GM12864 (cell line): ENCODE measurements at regions not wholly inside any gene's neighbourhood (a gene's known extent, or its start where the extent isn't known, plus 50 kb on each side); places are given as distances from the start of the nearest gene placed in this dataset.

Experiments used
- DNase-seq: peaks from one replicate; pipeline ENCODE4 v3.0.0-alpha.2; 2011; ENCODE audit warnings: low read depth
- H3K4me3 ChIP-seq: 2 replicates; pipeline ENCODE4 v1.5.1; 2011; ENCODE audit warnings: mild to moderate bottlenecking, low read depth, low read length, control low read depth
- TF ChIP-seq, protein P1 (sequence below): IDR thresholded peaks from 2 replicates; pipeline ENCODE4 v1.5.1; 2011; ENCODE audit warnings: low read depth, mild to moderate bottlenecking, moderate library complexity, low read length, control low read depth, inconsistent platforms; ENCODE audit errors: missing control alignments

DNA sequence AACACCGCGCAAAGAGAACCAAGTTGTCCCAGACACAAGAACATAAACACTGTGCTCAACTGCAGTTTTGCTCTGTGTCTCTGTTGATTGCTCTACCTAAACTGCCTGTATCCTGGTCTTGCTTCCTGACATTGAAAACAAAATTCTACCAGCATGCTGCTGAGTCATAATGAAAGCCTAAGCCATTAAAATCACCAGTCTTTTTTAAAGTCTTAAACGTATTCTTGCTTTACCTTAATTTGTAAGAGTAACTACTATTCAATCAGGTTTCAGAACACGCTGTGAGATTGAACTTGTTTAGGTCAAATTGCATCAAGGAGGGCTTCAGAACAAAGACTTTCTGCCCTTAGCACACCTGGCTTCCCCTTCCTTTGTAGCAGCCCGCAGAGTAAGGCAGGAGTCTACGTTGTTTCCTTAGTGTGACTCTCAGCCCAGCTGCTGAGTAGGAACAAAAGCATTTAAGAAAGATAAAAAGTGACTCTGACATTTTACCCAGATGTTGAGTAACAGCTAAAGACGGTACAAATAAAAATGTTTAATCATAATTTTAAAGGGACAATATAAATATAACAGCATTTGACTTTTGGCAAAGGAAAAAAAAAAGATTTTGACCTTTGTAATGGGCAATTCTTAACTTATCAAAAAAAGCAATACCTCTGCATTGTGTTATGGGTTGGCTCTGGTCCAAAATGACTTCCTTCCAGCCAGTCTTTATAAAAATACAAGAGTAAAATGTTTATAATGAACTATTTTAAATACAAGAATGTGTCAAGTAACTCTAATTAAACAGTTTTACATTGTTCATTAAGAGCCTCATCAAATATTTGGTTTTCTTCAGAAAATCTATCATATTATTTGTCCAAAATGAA lies 186.9 kb upstream of the ADGRL4 start:
- TF ChIP-seq, protein P1, sequence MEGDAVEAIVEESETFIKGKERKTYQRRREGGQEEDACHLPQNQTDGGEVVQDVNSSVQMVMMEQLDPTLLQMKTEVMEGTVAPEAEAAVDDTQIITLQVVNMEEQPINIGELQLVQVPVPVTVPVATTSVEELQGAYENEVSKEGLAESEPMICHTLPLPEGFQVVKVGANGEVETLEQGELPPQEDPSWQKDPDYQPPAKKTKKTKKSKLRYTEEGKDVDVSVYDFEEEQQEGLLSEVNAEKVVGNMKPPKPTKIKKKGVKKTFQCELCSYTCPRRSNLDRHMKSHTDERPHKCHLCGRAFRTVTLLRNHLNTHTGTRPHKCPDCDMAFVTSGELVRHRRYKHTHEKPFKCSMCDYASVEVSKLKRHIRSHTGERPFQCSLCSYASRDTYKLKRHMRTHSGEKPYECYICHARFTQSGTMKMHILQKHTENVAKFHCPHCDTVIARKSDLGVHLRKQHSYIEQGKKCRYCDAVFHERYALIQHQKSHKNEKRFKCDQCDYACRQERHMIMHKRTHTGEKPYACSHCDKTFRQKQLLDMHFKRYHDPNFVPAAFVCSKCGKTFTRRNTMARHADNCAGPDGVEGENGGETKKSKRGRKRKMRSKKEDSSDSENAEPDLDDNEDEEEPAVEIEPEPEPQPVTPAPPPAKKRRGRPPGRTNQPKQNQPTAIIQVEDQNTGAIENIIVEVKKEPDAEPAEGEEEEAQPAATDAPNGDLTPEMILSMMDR: no peak
- no peak overlapping the region for H3K4me3 ChIP-seq
- DNase-seq: no peak

GRCh38 chr1:79190074-79190473 lies 183.5 kb upstream of the ADGRL4 start:
- DNase-seq: no peak

DNA sequence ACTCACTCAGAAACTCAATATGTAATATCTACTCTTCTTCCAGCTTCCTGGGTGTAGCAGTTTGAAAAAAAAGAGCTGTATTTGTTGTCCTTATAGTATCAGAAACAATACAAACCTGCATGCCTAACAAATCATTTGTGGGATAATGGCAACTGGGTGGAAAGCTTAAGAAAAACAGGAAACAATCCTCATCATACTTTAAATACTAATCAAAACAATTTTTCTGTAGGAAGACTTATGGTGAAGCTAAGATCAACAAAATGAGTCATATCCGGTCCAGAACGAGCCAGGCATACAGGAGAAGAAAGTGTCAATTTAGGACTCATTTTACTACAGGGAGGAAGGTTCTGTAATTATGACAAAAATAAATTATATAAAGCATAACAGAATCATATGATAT lies 181.8 kb upstream of the ADGRL4 start:
- DNase-seq: no peak
- TF ChIP-seq, protein P1: no peak
- no peak overlapping the region for H3K4me3 ChIP-seq

More at GRCh38 chr1:79190074-79190473, 183.5 kb upstream of the ADGRL4 start:
- no peak overlapping the region for H3K4me3 ChIP-seq
- TF ChIP-seq, protein P1: no peak

DNA sequence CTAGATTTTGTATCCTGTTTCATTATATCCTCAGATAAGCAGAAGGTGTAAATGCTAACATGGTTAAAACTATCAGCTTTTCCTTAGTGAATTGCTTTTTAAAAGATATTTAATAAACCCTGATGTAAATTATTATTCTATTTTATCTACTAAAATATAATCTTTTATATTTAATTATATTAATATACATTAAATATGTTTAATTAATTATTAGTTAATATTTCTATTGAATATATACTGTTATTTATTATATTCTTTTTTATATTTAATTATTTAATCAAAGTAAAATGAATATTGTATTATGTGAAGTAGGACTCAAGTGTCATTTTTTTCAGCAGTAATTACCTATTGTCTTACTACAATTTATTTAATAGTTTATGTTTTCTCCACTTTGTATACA lies 179.7 kb upstream of the ADGRL4 start:
- TF ChIP-seq, protein P1: no peak
- no peak for DNase-seq
- no peak overlapping the region for H3K4me3 ChIP-seq

- H3K4me3 ChIP-seq: no peak overlapping the region
- TF ChIP-seq, protein P1: no peak
- no peak for DNase-seq
These were observed 171.3 kb upstream of the ADGRL4 start for GRCh38 chr1:79177844-79178243.

- DNase-seq: no peak
- TF ChIP-seq, protein P1: no peak
- no peak overlapping the region for H3K4me3 ChIP-seq
These were observed 154.5 kb upstream of the ADGRL4 start for GRCh38 chr1:79161077-79161476.

- no peak for DNase-seq
- TF ChIP-seq, protein P1: no peak
- H3K4me3 ChIP-seq: no peak overlapping the region
These were observed 149.5 kb upstream of the ADGRL4 start for GRCh38 chr1:79155991-79156390.
